Liver (tissue), 3 donors: ENCODE measurements at regions not wholly inside any gene's neighbourhood (a gene's known extent, or its start where the extent isn't known, plus 50 kb on each side); places are given as distances from the start of the nearest gene placed in this dataset.

ENCODE experiments used
- CTCF ChIP-seq: fragments of 150-350 bp; IDR thresholded peaks from 2 replicates; pipeline ENCODE4 v1.5.1; 2017; ENCODE audit warnings: improper control_type of control experiment, low read depth, low read length; ENCODE audit not compliant: missing input control
- RAD21 ChIP-seq, 2 donors: IDR thresholded peaks; 2 replicates each; pipeline ENCODE4 v1.6.1; 2016; ENCODE audit warnings: antibody characterized with exemption in 2 of 2, mild to moderate bottlenecking in 2 of 2
- REST ChIP-seq: IDR thresholded peaks from 2 replicates; pipeline ENCODE4 v1.6.1; 2016; ENCODE audit warnings: antibody characterized with exemption, mild to moderate bottlenecking
- YY1 ChIP-seq: IDR thresholded peaks from 2 replicates; pipeline ENCODE4 v1.6.1; 2016; ENCODE audit warnings: antibody characterized with exemption, mild to moderate bottlenecking
- ZBTB33 ChIP-seq: IDR thresholded peaks from 2 replicates; pipeline ENCODE4 v1.6.1; 2016; ENCODE audit warnings: antibody characterized with exemption
- donor health status: healthy.
- donor health status: healthy.

- TF ChIP-seq CTCF = no peak
- TF ChIP-seq REST = no peak
- TF ChIP-seq YY1 = no peak
- no peak for TF ChIP-seq ZBTB33
- TF ChIP-seq RAD21 (IDR thresholded peaks at IDR 0.05) = no peak
Observed at GRCh38 chrX:40496728-40497127, 84.0 kb upstream of the ATP6AP2 start.
